IMR-90 (cell line): ENCODE measurements at regions not wholly inside any gene's neighbourhood (a gene's known extent, or its start where the extent isn't known, plus 50 kb on each side); places are given as distances from the start of the nearest gene placed in this dataset.

Experiments used
- ATAC-seq: fragments of 200-7000 bp; cut with Tn5 transposase; 2 replicates; pipeline ENCODE4 v1.9.1; 2020; ENCODE audit warnings: low read depth, mild to moderate bottlenecking, moderate library complexity
- BruUV-seq: library from RNA; stranded (reverse); fragments of 400-500 nt; replicated peaks from 2 replicates; lab custom pipeline; 2021; lab: Mats Ljungman, UMichigan
- CTCF ChIA-PET: fragments of 300-600 bp; formaldehyde crosslinking; extraction: SDS; loops from one replicate; lab custom pipeline; 2021; ENCODE audit warnings: antibody characterized with exemption; lab: Yijun Ruan, JAX
- POLR2A ChIA-PET: fragments of 300-600 bp; sonication (Branson Sonifier 250); formaldehyde crosslinking; loops from one replicate; lab custom pipeline; 2022; ENCODE audit warnings: antibody characterized with exemption; ENCODE audit not compliant: unreplicated experiment; lab: Charles Lee
- DNase-seq: peaks from one replicate; pipeline ENCODE4 v3.0.0; 2013
- H2AFZ ChIP-seq: replicated peaks from 2 replicates; pipeline ENCODE3; 2013; ENCODE audit warnings: low read length, mild to moderate bottlenecking; ENCODE audit not compliant: poor library complexity
- H2AK5ac ChIP-seq: 2 replicates; pipeline ENCODE4 v1.6.1; 2013; ENCODE audit warnings: low read depth, low read length, inconsistent platforms
- H2AK9ac ChIP-seq: replicated peaks from 2 replicates; pipeline ENCODE3; 2013; ENCODE audit warnings: mild to moderate bottlenecking, low read depth, low read length, moderate library complexity; ENCODE audit not compliant: poor library complexity
- H2BK120ac ChIP-seq: 2 replicates; pipeline ENCODE4 v1.6.1; 2013; ENCODE audit warnings: low read depth, low read length, inconsistent platforms
- H2BK15ac ChIP-seq: 3 replicates; pipeline ENCODE4 v1.6.1; 2013; ENCODE audit warnings: low read depth, low read length, inconsistent platforms
- H2BK20ac ChIP-seq: 2 replicates; pipeline ENCODE4 v1.6.1; 2013; ENCODE audit warnings: low read depth, mild to moderate bottlenecking, inconsistent platforms, low read length, moderate library complexity
- H2BK5ac ChIP-seq: 2 replicates; pipeline ENCODE4 v1.6.1; 2013; ENCODE audit warnings: mild to moderate bottlenecking, low read depth, low read length, inconsistent platforms; ENCODE audit not compliant: poor library complexity, severe bottlenecking
- H3K14ac ChIP-seq: replicated peaks from 2 replicates; pipeline ENCODE4 v1.6.1; 2013; ENCODE audit warnings: low read depth, low read length, inconsistent platforms
- H3K18ac ChIP-seq: 2 replicates; pipeline ENCODE4 v1.6.1; 2013; ENCODE audit warnings: low read depth, low read length, control low read depth
- H3K23ac ChIP-seq: 2 replicates; pipeline ENCODE4 v1.6.1; 2013; ENCODE audit warnings: low read depth, low read length, inconsistent platforms
- H3K27ac ChIP-seq: 2 replicates; pipeline ENCODE4 v1.5.1; 2013; ENCODE audit warnings: mild to moderate bottlenecking, control low read depth, low read length; ENCODE audit not compliant: insufficient read depth
- H3K27me3 ChIP-seq: 2 replicates; pipeline ENCODE4 v1.6.1; 2013; ENCODE audit warnings: low read length; ENCODE audit not compliant: control insufficient read depth, insufficient read depth
- H3K36me3 ChIP-seq: 2 replicates; pipeline ENCODE4 v1.6.1; 2013; ENCODE audit warnings: low read length, mixed read lengths; ENCODE audit not compliant: control insufficient read depth, insufficient read depth
- H3K4ac ChIP-seq: 2 replicates; pipeline ENCODE4 v1.6.1; 2013; ENCODE audit warnings: low read depth, low read length, inconsistent platforms
- H3K4me1 ChIP-seq: 2 replicates; pipeline ENCODE4 v1.6.1; 2013; ENCODE audit warnings: low read length, mixed read lengths; ENCODE audit not compliant: control insufficient read depth, insufficient read depth
- H3K4me2 ChIP-seq: 2 replicates; pipeline ENCODE4 v1.6.1; 2013; ENCODE audit warnings: low read depth, mild to moderate bottlenecking, control low read depth, low read length, moderate library complexity
- H3K4me3 ChIP-seq: 2 replicates; pipeline ENCODE4 v1.5.1; 2013; ENCODE audit warnings: low read depth, mild to moderate bottlenecking, control low read depth, low read length, moderate library complexity; ENCODE audit not compliant: insufficient read depth
- H3K56ac ChIP-seq: 2 replicates; pipeline ENCODE4 v1.6.1; 2013; ENCODE audit warnings: low read length, inconsistent platforms; ENCODE audit not compliant: insufficient read depth; ENCODE audit errors: extremely low read depth
- H3K79me1 ChIP-seq, 2 experiments: 2 replicates each; pipeline ENCODE4 v1.6.1; 2013; ENCODE audit warnings: low read length in 2 of 2, inconsistent platforms in 1 of 2, low read depth in 1 of 2
- H3K9ac ChIP-seq: 2 replicates; pipeline ENCODE4 v1.6.1; 2013; ENCODE audit warnings: low read depth, low read length, control low read depth
- H3K9me1 ChIP-seq: 2 replicates; pipeline ENCODE4 v1.6.1; 2013; ENCODE audit warnings: low read length, inconsistent platforms; ENCODE audit not compliant: insufficient read depth
- H3K9me3 ChIP-seq: 2 replicates; pipeline ENCODE4 v1.6.1; 2013; ENCODE audit warnings: low read length; ENCODE audit not compliant: control insufficient read depth, insufficient read depth
- H4K20me1 ChIP-seq: 2 replicates; pipeline ENCODE4 v1.6.1; 2013; ENCODE audit warnings: low read length, inconsistent platforms; ENCODE audit not compliant: insufficient read depth
- H4K5ac ChIP-seq: 2 replicates; pipeline ENCODE4 v1.6.1; 2013; ENCODE audit warnings: mild to moderate bottlenecking, low read depth, low read length, control low read depth
- H4K8ac ChIP-seq, 2 experiments: 2 replicates each; pipeline ENCODE4 v1.6.1; 2013; ENCODE audit warnings: low read depth in 2 of 2, low read length in 2 of 2, control low read depth in 1 of 2, inconsistent platforms in 1 of 2
- H4K91ac ChIP-seq: 2 replicates; pipeline ENCODE4 v1.6.1; 2013; ENCODE audit warnings: low read depth, low read length, inconsistent platforms; ENCODE audit not compliant: insufficient read depth
- BHLHE40 ChIP-seq: fragments of 150-350 bp; IDR thresholded peaks from 2 replicates; pipeline ENCODE4 v1.6.1; 2016; ENCODE audit warnings: mild to moderate bottlenecking, low read depth, low read length
- CEBPB ChIP-seq: IDR thresholded peaks from 2 replicates; pipeline ENCODE4 v1.6.1; 2012; ENCODE audit warnings: low read depth, low read length, improper control_type of control experiment
- CHD1 ChIP-seq: IDR thresholded peaks from 2 replicates; pipeline ENCODE4 v1.6.1; 2012; ENCODE audit warnings: low read depth, low read length, improper control_type of control experiment
- CTCF ChIP-seq: conservative IDR thresholded peaks from 2 replicates; pipeline ENCODE4 v1.5.1; 2012; ENCODE audit warnings: mild to moderate bottlenecking, low read depth, low read length, improper control_type of control experiment
- FOS ChIP-seq: fragments of 150-350 bp; IDR thresholded peaks from 2 replicates; pipeline ENCODE4 v1.6.1; 2016; ENCODE audit warnings: low read depth, low read length
- MAFK ChIP-seq: IDR thresholded peaks from 2 replicates; pipeline ENCODE4 v1.6.1; 2012; ENCODE audit warnings: low read depth, low read length, improper control_type of control experiment
- MAZ ChIP-seq: IDR thresholded peaks from 2 replicates; pipeline ENCODE4 v1.6.1; 2012; ENCODE audit warnings: low read depth, mild to moderate bottlenecking, low read length, improper control_type of control experiment, moderate library complexity, borderline replicate concordance
- MXI1 ChIP-seq: IDR thresholded peaks from 2 replicates; pipeline ENCODE4 v1.6.1; 2012; ENCODE audit warnings: low read depth, mild to moderate bottlenecking, low read length, moderate library complexity, borderline replicate concordance
- NFE2L2 ChIP-seq: fragments of 150-350 bp; IDR thresholded peaks from 2 replicates; pipeline ENCODE4 v1.6.1; 2016; ENCODE audit warnings: low read depth, mild to moderate bottlenecking, low read length
- POLR2A ChIP-seq: IDR thresholded peaks from 2 replicates; pipeline ENCODE4 v1.6.1; 2012; ENCODE audit warnings: mild to moderate bottlenecking, low read depth, low read length
- RAD21 ChIP-seq: IDR thresholded peaks from 2 replicates; pipeline ENCODE4 v1.6.1; 2012; ENCODE audit warnings: low read length, improper control_type of control experiment
- RCOR1 ChIP-seq: IDR thresholded peaks from 2 replicates; pipeline ENCODE4 v1.6.1; 2012; ENCODE audit warnings: mild to moderate bottlenecking, low read length, improper control_type of control experiment; ENCODE audit not compliant: insufficient replicate concordance
- RFX5 ChIP-seq: IDR thresholded peaks from 2 replicates; pipeline ENCODE4 v1.8.0; 2012; ENCODE audit warnings: low read depth, mild to moderate bottlenecking, low read length, moderate library complexity
- SMC3 ChIP-seq: fragments of 150-350 bp; IDR thresholded peaks from 2 replicates; pipeline ENCODE4 v1.6.1; 2016; ENCODE audit warnings: low read depth, mild to moderate bottlenecking, antibody characterized with exemption, low read length, moderate library complexity
- USF2 ChIP-seq: fragments of 150-350 bp; IDR thresholded peaks from 2 replicates; pipeline ENCODE4 v1.6.1; 2017; ENCODE audit warnings: mild to moderate bottlenecking, antibody characterized with exemption, low read length, low read depth
- WGBS, 2 experiments: methylation state at CpG; one replicate each; pipeline versions ENCODE4 v1.1.5 to v1.1.7; 2013; ENCODE audit warnings: missing lambda C conversion rate in 2 of 2; ENCODE audit not compliant: insufficient read length in 1 of 2; ENCODE audit errors: extremely low coverage in 2 of 2; 5-methylcytosine and 5-hydroxymethylcytosine counted together
- dilution Hi-C: fragments of 300-500 bp; cut with HindIII; formaldehyde crosslinking; loops from one replicate; pipeline ENCODE4 v1.14.3; 2018; ENCODE audit warnings: low sequenced_read_pairs; ENCODE audit not compliant: unreplicated experiment
- in situ Hi-C: fragments of 300-500 bp; cut with MboI; formaldehyde crosslinking; loops from 3 replicates; pipeline ENCODE4 v1.14.3; 2019; ENCODE audit warnings: low sequenced_read_pairs, inconsistent platforms, mixed read lengths
- intact Hi-C: fragments of 100-400 bp; cut with micrococcal nuclease; formaldehyde crosslinking; loops from 2 replicates; pipeline ENCODE4 v1.10.0; 2022
- TF ChIP-seq, protein P1 (sequence below): fragments of 150-350 bp; IDR thresholded peaks from 2 replicates; pipeline ENCODE4 v1.6.1; 2016; ENCODE audit warnings: low read depth, mild to moderate bottlenecking, low read length, moderate library complexity, borderline replicate concordance

DNA sequence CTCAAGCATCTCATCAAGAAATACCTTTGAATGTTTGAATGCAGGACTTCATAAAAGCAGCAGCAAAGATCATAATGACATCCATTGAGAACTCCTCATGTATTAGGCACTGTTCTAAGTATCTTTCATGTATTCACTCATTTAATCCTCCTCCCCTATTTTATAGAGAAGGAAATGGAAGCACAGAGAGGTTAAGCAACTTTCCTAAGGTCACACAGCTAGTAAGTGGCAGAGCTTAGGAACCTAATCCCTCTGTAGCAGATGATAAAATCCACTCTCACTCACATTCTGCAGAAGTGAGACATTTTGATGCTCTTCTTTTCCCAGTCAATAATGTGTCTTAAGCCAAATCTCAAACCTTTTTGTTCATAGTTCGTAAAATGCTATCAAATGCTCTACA is 350.8 kb upstream of the C16orf82 start:
- in situ Hi-C loops = no loop called here
- ATAC-seq = no peak
- ChIA-PET CTCF (interaction anchor here (0.6 kb wide), 1 partner anchor 216 kb away, joined by 3 read pairs; no protein-coding TSS in a partner anchor), POLR2A (no interaction called here)
- Histone ChIP-seq H3K4me3 (no peak overlapping the region), H4K91ac (no peak overlapping the region), H3K4me2 (no peak overlapping the region), H2BK120ac (no peak overlapping the region), H3K9me1 (no peaks in the 10 kb centered on the region), H3K18ac (no peak overlapping the region), H4K20me1 (no peaks in the 10 kb centered on the region), H3K36me3 (no peaks in the 10 kb centered on the region), H2BK20ac (no peak overlapping the region), H3K56ac (no peak overlapping the region), H2AFZ (no peak overlapping the region), H2BK15ac (no peak overlapping the region), H2AK9ac (no peak overlapping the region), H3K9ac (no peak overlapping the region), H3K27ac (no peak overlapping the region), H3K4me1 (no peaks in the 10 kb centered on the region), H4K5ac (no peak overlapping the region), H2BK5ac (no peak overlapping the region), H3K23ac (no peak overlapping the region), H3K14ac (no peak overlapping the region), H3K79me1 (no peaks in the 10 kb centered on the region), H3K27me3 (no peaks in the 10 kb centered on the region), H3K4ac (no peak overlapping the region), H3K9me3 (peaks cover 7% of the 10 kb centered on the region; the same call in 1 of the 2 replicates), H4K8ac (no peak overlapping the region), H2AK5ac (no peak overlapping the region)
- intact Hi-C loops = no loop called here
- dilution Hi-C loops = no loop called here
- DNase-seq = no peak
- WGBS, 2 experiments = no CpG with 5 or more reads among the region's 1 CpG
- BruUV-seq = no TSS peak
- TF ChIP-seq CEBPB = no peak
- no peak for TF ChIP-seq NFE2L2
- TF ChIP-seq RAD21 = no peak
- TF ChIP-seq, protein P1, sequence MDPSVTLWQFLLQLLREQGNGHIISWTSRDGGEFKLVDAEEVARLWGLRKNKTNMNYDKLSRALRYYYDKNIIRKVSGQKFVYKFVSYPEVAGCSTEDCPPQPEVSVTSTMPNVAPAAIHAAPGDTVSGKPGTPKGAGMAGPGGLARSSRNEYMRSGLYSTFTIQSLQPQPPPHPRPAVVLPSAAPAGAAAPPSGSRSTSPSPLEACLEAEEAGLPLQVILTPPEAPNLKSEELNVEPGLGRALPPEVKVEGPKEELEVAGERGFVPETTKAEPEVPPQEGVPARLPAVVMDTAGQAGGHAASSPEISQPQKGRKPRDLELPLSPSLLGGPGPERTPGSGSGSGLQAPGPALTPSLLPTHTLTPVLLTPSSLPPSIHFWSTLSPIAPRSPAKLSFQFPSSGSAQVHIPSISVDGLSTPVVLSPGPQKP = no peak
- TF ChIP-seq SMC3 = no peak
- no peak for TF ChIP-seq MXI1
- no peak for TF ChIP-seq RFX5
- TF ChIP-seq MAFK = no peak
- TF ChIP-seq MAZ = no peak
- no peak for TF ChIP-seq USF2
- no peak for TF ChIP-seq CHD1
- TF ChIP-seq POLR2A = no peak
- TF ChIP-seq FOS = no peak
- TF ChIP-seq BHLHE40 = no peak
- no peak for TF ChIP-seq RCOR1
- no peak for TF ChIP-seq CTCF
